ENCODE measurements at regions not wholly inside any gene's neighbourhood (a gene's known extent, or its start where the extent isn't known, plus 50 kb on each side); places are given as distances from the start of the nearest gene placed in this dataset.

- no peaks in the 10 kb centered on the region for H3K9me3 ChIP-seq
- no peaks in the 10 kb centered on the region for H3K27me3 ChIP-seq
- intact Hi-C loops (cut with DNase I; ENCODE audit: low total_unique reads) = no loop called here
- H3K36me3 ChIP-seq = no peaks in the 10 kb centered on the region
- TF ChIP-seq CTCF (IDR thresholded peaks at IDR 0.05) = no peak
- no peak for TF ChIP-seq POLR2AphosphoS5 (IDR thresholded peaks at IDR 0.05)
- H3K4me1 ChIP-seq = no peaks in the 10 kb centered on the region
- H3K4me3 ChIP-seq = no peak overlapping the region
- H3K27ac ChIP-seq = no peak overlapping the region
- DNase-seq (ENCODE audit: low spot score in 2 of 2) = no peak
Measured at GRCh38 chr10:113241599-113242360, 291.7 kb downstream of the TCF7L2 start.

- Histone ChIP-seq H3K36me3 (no peaks in the 10 kb centered on the region), H3K4me3 (no peak overlapping the region), H3K27ac (no peak overlapping the region), H3K9me3 (no peaks in the 10 kb centered on the region), H3K4me1 (no peaks in the 10 kb centered on the region), H3K27me3 (no peaks in the 10 kb centered on the region)
- intact Hi-C loops (cut with DNase I; ENCODE audit: low total_unique reads) = no loop called here
- no peak for DNase-seq (ENCODE audit: low spot score in 2 of 2)
- no peak for TF ChIP-seq CTCF (IDR thresholded peaks at IDR 0.05)
- no peak for TF ChIP-seq POLR2AphosphoS5 (IDR thresholded peaks at IDR 0.05)
- no peak for TF ChIP-seq POLR2A (IDR thresholded peaks at IDR 0.05)
Measured at GRCh38 chr10:113243311-113243710, 293.3 kb downstream of the TCF7L2 start.

GRCh38 chr10:113244750-113245149 lies 294.7 kb downstream of the TCF7L2 start:
- Histone ChIP-seq H3K9me3 (no peaks in the 10 kb centered on the region), H3K36me3 (no peaks in the 10 kb centered on the region), H3K4me3 (no peak overlapping the region), H3K27ac (no peak overlapping the region), H3K27me3 (no peaks in the 10 kb centered on the region), H3K4me1 (no peaks in the 10 kb centered on the region)
- intact Hi-C loops (cut with DNase I; ENCODE audit: low total_unique reads) = no loop called here
- DNase-seq (ENCODE audit: low spot score in 2 of 2) = no peak
- TF ChIP-seq POLR2A (IDR thresholded peaks at IDR 0.05) (no peak), POLR2AphosphoS5 (IDR thresholded peaks at IDR 0.05) (no peak), CTCF (IDR thresholded peaks at IDR 0.05) (no peak)

- TF ChIP-seq POLR2A (IDR thresholded peaks at IDR 0.05) = no peak
- no peak for TF ChIP-seq POLR2AphosphoS5 (IDR thresholded peaks at IDR 0.05)
- TF ChIP-seq CTCF (IDR thresholded peaks at IDR 0.05) = no peak
- H3K4me1 ChIP-seq = no peaks in the 10 kb centered on the region
- no peaks in the 10 kb centered on the region for H3K27me3 ChIP-seq
- no peaks in the 10 kb centered on the region for H3K36me3 ChIP-seq
- H3K4me3 ChIP-seq = no peak overlapping the region
- no peaks in the 10 kb centered on the region for H3K9me3 ChIP-seq
- DNase-seq (ENCODE audit: low spot score in 2 of 2) = no peak
- no peak overlapping the region for H3K27ac ChIP-seq
- intact Hi-C loops (cut with DNase I; ENCODE audit: low total_unique reads) = no loop called here
Measured at GRCh38 chr10:113245286-113245685, 295.2 kb downstream of the TCF7L2 start.

- Histone ChIP-seq H3K27ac (no peak overlapping the region), H3K36me3 (no peaks in the 10 kb centered on the region), H3K4me3 (no peak overlapping the region), H3K4me1 (no peaks in the 10 kb centered on the region), H3K9me3 (no peaks in the 10 kb centered on the region), H3K27me3 (no peaks in the 10 kb centered on the region)
- intact Hi-C loops (cut with DNase I; ENCODE audit: low total_unique reads) = no loop called here
- TF ChIP-seq POLR2A (IDR thresholded peaks at IDR 0.05) (no peak), POLR2AphosphoS5 (IDR thresholded peaks at IDR 0.05) (no peak), CTCF (IDR thresholded peaks at IDR 0.05) (no peak)
- DNase-seq (ENCODE audit: low spot score in 2 of 2) = no peak
Measured at GRCh38 chr10:113247050-113247449, 297.0 kb downstream of the TCF7L2 start.
